Inferior parietal cortex (tissue), 1 donor: ENCODE measurements at regions not wholly inside any gene's neighbourhood (a gene's known extent, or its start where the extent isn't known, plus 50 kb on each side); places are given as distances from the start of the nearest gene placed in this dataset.
"Not testable (repeated sequence)": the region's sequence is repeated elsewhere in the genome, so short reads cannot be mapped to it uniquely, and the experiment has no call there.

Source experiments
- DNase-seq: peaks from one replicate; pipeline ENCODE4 v3.0.0-alpha.2; 2016; ENCODE audit errors: extremely low spot score

DNA sequence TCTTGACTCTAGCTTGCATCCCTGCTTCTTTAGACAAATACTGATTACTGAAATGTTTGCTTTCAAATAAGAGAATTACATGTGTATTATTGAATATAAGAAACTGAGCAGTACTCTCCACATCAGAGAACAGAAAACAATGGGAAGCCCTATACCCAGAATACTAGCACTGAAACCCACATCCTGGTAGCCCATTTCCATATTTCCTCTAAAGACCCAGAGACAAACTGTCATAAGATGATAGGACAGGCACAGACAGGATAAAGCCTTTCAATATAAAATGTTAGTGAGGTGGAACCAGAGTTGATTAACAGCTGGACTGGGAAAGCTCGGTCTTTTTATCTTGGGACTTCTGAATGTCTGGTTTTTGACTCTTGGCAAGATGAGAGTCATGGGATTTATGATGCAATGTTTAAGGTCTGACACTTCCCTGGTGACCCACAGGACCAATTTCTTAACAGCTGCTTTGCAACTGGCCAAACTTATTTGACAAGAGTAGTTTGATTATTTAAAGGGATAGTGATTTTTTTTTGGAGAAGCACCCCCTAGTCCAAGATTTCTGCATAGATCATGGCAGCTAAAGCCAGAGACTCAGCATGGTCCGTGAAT is 166.9 kb upstream of the ATXN7L3B start:
- DNase-seq, result no peak

DNA sequence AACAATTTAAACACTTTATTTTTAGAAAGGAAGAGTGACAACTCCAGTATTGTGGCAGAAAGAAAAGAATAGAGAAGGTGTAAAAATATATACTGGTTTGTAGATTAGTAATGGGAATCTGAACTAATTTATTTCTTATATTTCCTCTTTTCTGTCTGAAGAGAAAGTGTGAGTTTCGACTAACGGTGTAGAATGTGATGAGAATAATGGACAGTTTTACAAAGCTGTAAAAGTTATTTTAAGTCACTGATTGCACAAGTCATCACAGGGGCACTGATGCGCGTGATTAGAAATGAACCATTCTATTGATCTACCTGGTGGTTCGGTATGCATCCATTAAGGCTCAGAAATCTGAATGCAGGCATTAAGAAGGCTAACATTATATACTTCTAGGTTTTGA is 158.5 kb upstream of the ATXN7L3B start:
- no peak for DNase-seq

DNA sequence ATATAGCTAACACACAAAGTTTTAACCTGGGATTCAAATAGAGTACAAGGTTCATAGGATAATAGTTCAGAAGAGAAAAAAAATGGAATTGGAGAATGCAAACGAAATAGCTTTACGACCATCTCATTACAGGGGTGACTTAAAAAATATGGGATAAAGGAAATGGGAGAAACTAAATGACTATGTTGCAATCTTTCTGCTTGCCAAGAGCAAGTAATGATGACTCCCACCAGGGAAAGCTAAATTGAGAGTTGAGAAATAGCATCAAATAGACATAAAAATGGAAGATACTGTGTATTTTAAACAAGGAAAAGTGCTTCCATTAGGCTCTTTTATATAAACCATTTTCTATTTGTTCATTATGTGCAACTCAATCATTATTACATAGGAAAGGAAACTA is 155.7 kb upstream of the ATXN7L3B start:
- no peak for DNase-seq

DNA sequence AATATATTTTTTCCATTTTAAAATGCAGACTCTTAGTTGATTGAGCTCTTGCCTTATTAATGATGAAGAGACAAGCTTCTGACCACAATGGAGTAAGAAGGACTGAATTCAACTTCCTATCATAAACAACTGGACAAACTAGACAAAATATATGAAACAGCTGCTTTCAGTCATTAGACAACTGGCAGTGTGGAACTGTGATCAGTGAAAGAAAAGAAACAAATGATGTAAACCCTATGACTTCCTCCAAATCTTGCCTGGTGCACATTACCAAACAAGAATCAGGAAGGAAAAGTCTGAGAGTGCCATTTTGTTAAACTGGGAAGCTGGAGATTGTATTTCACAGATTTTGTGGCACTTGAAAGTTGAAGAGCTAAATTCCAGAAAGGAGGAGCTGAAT is 154.7 kb upstream of the ATXN7L3B start:
- DNase-seq, result no peak

DNA sequence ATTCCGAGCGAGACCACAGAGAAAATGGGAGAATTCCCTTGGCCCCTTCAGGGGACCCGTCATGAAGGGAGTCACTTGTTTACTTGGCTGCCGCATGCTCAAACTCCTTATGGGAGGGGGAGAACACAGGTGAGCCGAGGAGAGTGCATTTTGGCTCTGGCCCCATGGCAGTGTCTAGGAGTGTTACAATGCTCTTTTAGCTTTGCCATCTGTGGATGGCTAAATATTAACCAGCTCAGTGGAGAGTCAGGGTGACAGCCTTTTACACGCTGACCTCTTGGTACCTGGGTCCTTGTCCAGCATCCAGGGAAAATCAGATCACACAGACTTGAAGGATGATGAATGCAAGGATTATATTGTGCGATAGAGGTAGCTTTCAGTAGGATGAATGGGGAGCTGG is 146.4 kb upstream of the ATXN7L3B start:
- DNase-seq, result no peak

DNA sequence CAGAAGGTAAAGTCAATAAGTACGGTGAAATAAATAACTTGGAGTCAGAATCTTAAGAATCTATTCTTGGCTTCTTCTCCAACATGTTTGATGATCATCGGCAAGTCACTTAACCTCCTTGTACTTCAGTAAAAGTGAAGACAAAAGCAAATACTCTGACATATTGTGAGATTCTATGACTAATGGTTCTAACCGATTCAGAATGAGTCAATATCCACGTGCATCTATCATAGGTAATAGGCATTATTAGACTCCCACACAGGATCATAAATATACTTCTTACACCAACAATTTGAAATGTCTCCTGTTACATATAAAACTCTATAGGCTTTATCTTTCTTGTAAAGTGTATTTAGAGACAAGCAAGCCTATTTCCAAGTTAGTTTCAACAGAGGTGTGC is 144.4 kb upstream of the ATXN7L3B start:
- no peak for DNase-seq

DNA sequence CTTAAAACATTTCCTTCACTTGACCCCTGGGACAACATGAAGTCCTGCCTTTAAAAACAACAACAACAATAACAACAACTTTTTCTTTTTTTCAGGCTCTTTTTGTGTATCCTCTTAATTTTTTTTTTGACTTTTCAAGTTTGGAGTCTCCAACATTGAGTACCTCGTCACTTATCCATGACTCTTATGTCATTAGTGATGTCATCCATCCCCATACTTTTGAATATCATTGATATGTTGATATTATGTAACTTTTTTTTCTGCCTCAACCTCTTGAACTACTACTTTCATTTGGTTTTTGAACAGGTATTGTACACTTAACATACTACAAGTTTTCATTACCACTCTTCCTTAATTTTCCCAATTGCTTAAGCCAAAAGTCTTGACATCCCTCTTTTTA is 143.0 kb upstream of the ATXN7L3B start:
- DNase-seq, result no peak

DNA sequence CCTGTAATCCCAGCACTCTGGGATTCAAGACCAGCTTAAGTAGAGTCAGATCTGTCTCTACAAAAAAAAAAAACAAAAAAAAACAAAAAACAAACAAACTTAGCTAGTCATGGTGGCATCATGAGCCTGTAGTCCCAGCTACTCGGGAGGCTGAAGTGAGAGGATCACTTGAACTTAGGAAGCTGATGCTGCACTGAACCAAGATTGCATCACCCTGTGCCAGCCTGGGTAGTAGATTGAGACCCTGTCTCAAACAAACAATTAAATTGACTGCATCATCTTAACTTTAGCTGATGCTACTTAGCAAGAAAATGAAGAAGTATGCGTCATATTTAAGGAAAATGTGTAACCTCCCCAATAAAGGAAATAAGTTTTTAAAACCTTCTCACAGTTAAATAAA is 136.6 kb upstream of the ATXN7L3B start:
- DNase-seq, result no peak

DNA sequence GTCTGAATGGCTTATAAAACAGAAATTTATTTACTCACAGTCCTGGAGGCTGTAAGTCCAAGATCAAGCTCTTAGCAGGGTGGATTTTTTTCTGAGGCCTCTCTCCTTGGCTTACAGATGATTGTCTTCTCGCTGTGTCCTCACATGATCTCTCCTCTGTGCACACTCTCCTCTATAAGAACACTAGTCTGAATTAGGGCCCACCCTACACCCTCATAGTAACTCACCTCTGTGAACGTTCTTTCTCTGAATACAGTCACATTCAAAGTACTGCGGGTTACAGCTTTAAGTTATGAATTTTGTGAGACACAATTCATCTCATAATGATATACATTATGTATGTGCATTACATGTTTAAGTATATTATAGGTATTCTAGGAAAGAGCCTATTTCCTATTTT is 135.7 kb upstream of the ATXN7L3B start:
- DNase-seq, result peak; percentile 38

DNA sequence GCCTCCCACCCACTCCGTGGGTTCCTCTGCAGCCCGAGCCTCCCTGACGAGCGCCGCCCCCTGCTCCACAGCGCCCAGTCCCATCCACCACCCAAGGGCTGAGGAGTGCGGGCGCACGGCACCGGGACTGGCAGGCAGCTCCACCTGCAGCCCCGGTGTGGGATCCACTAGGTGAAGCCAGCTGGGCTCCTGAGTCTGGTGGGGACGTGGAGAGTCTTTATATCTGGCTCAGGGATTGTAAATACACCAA is 134.5 kb upstream of the ATXN7L3B start:
- DNase-seq, result not testable (repeated sequence)

DNA sequence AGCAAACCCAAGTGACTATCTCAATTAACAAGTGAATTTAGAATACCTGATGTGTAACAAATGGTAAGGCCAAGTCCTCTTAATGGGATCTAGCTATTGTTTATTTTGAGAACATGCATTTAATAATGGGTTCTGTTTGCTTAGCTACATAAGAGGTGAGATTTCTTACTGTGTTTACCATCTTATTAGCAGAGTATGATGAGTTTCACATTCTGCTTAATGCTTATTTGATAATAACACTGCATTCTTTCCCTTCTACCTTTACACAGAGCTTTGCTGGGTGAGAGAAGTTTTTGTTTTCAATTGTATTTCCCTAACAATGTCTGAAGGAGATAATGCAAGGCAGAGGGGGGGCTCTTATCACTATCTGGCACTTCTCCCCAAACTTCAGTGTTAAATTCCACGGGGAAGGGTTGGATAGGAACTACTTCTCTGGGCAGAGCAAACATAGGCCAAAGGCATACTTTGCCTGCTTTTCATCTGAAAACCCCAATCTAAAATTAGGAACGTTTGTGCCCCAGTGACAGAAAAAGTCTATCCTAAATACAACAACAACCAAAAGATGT is 129.0 kb upstream of the ATXN7L3B start:
- no peak for DNase-seq

DNA sequence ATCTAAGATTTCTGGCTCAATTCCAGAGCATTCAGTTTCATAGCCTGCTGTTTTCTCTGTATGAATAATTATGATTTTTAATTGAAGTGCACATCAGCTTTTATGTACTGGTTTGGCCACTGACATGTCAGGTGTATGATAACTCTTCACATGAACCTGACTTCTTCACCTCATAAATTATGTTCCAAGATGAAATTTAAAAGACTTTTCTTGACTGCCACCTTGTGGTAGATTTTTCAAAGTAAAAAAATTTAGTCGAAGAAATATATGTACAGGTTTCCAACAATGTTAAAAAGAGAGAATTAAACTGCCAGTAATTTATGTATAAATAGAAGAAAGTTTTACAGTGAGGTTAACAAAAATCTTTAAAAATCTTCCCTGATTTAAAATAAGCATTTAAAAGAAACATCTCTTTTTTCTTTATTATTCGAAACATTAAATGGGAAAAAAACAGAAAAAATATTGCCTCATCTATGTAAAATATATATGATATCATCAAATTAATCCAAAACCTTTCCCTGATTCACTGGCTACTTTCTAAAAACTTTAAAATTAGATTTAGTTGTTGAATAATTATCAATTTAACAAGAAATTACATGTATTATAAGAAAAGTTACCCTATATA is 124.9 kb upstream of the ATXN7L3B start:
- peak; percentile 83 for DNase-seq

DNA sequence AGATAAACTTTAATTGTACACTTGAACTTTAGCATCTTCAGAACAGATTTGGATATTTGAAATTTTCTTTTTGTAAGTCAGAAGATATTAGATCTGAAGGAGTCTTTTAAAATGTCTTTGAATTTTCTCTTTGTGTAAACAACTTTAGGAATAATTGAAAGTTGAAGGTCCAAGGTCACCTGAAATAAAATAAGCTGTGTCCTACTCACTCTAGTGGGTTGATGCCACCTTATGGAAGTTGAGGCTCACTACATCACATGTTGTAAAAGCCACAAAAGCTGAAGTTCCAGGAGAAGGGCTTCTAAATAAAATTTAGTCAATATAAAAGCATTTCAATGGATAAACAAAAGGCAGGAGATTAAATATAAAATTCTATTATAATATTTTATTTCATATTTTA is 122.0 kb upstream of the ATXN7L3B start:
- peak; percentile 60 for DNase-seq

DNA sequence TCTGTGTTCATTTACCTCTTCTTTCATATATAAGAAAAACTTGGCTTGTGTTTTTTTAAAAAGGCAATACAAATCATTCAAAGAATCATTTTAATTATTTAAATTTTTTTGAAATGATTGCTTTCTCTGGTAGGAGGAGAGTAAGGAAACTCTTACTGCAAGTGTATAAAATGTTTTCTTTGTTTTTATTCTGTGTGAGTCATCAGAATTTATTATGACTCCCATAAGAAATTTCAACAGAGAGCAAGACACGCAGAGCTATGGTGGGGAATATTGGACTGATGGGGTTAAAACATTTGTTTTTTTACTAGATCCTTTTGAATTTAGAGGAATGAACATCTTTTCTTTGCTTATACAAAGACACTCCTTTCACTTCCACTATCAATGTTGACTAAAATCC is 119.1 kb upstream of the ATXN7L3B start:
- DNase-seq, result no peak

DNA sequence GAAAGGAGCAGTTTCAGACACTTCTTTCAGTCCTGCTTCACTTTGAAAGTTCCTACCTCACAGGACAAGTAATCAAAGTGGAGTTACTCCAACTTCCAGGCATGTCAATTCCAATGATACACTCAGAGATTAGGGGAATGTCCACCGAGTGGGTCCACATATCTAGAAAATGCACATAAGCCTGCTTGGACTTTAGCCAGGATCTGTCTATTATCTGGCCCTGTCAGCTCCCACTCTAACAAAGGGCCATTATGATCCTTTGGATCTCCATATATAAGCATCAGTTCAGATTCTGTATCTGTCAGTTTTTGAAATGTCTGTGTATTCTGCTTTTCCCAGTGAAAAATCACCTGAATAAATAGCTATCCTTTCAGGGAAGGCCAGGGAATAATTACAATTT is 112.9 kb upstream of the ATXN7L3B start:
- peak; percentile 53 for DNase-seq

DNA sequence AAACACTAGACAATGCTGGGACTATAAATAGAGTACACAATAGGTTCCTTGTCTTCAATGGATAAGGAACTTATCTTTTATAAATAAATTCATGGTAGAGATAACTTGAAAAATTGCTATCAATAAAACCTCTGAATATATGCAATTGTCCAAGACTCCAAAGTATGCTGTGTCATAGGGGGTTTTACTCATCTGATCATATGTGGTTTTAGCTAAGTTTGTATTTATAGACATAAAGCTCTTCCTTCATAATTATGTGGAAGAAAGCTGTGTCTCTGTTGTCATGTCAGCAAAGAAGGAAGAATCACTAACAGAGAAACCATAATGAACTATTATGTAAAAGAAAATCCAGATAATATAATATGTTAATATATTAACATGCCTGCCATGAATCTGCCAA is 111.5 kb upstream of the ATXN7L3B start:
- DNase-seq, result no peak

DNA sequence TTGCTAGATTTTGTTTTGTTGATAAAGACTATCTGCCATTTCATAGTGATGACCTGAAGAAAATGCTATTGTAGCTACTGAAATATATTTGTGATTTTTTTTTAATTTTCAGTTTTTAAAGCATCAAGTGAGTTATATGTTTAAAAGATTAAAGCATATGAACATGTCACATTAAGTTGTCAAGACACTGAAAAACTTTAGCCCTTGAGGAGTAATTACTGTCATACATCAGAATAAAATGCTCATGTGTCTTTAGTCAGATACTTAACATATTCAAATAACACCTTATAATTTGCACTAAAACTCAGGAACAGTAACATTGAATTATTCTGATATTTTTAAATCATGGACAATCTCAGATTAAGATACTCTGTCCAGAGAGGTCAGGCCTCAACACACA is 108.1 kb upstream of the ATXN7L3B start:
- no peak for DNase-seq

DNA sequence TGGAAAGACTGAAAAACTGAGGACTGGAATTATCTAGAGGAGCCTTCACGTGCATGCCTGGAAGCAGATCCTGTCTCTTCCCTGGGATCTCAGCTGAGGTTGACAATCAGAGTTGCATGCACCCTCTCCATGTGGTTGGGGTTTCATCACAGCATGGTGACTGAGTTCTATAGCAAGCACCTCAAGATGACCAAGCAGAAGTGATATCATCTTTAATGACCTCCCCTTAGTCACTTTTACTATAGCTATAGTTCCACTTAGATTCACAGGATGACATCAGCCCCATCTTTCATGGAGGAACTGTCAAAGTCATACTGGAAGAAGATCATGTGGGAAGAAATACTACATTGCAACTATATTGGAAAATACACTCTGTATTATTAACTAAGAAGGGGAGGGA is 105.8 kb upstream of the ATXN7L3B start:
- DNase-seq, result no peak

DNA sequence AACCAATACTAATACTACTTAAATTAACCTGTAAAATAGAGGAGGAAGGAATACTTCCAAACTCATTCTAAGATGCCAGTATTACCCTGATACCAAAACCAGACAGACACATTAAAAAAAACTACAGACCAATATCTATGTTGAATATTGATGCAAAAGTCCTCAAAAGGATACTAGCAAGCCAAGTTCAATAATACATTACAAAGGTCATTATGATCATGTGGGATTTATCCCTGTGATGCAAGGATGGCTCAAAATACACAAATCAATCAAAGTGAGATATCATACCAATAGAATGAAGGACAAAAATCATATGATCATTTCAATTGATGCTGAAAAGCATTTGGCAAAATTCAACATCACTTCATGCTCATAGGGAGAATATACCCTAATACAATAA is 97.2 kb upstream of the ATXN7L3B start:
- DNase-seq, result no peak

DNA sequence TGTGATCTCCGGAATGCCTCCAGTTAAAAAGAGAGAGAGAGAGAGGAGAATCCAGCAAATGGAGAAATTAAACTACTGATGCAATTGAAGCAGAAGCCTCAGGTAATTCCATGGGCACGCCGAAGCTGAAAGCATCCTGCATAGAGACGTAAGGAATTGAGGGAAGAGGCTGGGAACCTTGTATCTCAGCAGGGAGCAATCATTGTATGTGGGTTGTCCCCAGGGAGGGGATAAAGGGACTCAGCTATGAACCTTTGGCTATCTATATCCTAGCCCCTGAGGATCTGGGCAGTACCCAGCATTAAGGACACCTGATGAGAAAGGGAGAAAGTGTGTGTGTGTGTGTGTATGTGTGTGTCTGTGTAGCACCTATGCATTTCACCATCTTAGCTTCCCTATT is 95.8 kb upstream of the ATXN7L3B start:
- no peak for DNase-seq

DNA sequence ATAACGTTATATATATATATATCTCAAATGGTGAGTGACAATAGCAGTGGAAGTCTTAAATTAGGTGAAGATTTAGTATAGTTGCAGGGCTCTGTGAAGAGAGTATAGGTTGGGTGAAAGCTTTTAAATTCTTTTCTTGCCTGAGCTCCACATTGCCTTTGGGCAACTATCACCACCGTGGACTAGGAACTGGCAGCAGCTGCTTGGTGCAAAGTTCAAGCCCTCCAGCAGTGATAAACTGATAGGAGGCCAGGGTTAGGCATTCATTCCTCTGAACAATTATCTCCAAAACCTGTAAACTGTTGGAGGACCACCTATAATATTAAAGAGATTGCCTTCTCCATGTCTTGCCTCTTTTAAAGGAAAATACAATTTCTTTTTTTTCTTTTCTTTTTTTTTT is 91.2 kb upstream of the ATXN7L3B start:
- no peak for DNase-seq

DNA sequence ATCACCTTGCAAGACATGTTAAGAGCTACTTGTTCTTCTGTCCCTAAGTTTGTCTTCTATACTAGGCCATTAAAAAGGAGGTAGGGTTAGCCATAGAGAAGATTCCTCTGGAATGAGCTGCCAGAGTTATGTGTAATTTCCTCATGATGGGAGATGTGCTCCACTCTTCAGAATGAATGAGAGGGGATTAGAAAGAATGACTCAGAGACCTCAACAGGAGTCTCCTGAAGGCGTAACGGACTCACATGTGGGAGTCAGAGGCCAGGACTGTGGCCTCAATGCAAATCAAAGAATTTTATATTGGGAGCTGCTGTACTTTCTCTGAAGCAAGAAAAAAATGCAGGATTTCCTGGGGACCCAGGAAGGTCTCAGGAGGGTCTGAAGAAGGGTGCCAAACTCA is 87.8 kb upstream of the ATXN7L3B start:
- no peak for DNase-seq

DNA sequence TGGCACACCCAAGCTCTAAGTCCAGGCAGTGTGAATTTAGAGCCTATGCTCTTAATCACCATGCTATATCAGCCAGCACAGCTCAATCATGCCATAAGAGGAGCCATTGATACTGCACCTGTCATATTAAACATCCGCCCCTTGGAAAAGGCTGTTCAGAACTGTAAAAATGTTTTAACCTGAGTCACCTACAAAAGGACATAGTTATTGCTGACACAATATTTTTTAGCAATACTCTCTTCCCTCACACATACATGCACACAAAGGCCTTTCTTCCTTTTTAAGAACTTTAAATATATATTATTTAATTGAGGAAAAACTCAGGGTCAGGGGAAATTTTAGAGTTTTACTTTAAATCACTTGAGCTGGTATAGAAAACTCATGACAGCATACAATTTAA is 83.5 kb upstream of the ATXN7L3B start:
- DNase-seq, result no peak

DNA sequence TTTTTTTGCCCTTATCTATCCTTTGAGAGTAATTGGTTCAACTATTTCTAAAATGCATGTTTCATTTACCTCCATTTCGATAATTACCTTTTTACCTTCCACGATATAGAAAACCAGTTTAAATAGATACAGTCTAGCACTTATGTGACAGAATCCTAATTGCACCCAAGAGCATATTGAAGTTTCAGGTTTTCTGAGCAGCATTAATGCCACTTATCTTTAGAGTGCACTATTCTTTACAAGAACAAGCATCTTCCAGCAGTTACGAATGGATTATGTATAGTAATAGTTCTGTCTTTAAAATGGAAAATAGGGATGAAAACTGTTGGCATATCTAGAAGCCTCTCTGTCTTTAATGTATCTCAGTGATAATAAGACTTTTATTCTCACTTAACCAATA is 82.2 kb upstream of the ATXN7L3B start:
- DNase-seq, result no peak
